HG03460 (cell line): ENCODE measurements at regions not wholly inside any gene's neighbourhood (a gene's known extent, or its start where the extent isn't known, plus 50 kb on each side); places are given as distances from the start of the nearest gene placed in this dataset.

Source experiments
- ATAC-seq: cut with Tn5 transposase; IDR thresholded peaks from one replicate; pipeline ENCODE4 v1.9.1; 2021; ENCODE audit not compliant: unreplicated experiment

- no peak for ATAC-seq
Observed at GRCh38 chr2:217459016-217459415, 543.8 kb downstream of the TNS1 start.

DNA sequence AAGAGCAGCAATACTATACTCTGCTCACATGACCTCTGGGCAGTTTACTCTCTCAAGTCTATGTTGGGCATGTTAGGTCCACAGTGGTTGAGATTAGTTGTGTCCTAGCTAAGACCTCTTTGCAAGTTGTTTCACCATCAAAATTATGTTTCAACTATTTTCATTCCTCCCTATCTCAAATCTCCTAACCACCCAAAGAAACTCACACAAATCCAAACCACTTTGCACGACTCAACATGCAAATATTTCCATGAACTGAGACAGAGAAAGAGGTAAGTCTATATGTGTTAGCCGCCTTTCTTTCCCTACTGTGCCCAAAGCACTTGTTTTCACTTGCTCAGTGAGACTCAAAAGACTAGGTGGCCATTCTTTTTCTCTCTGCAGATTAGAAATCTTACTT lies 546.8 kb downstream of the TNS1 start:
- no peak for ATAC-seq

GRCh38 chr2:217452928-217453327 lies 549.9 kb downstream of the TNS1 start:
- no peak for ATAC-seq

GRCh38 chr2:217451666-217452065 lies 551.1 kb downstream of the TNS1 start:
- ATAC-seq, result no peak

DNA sequence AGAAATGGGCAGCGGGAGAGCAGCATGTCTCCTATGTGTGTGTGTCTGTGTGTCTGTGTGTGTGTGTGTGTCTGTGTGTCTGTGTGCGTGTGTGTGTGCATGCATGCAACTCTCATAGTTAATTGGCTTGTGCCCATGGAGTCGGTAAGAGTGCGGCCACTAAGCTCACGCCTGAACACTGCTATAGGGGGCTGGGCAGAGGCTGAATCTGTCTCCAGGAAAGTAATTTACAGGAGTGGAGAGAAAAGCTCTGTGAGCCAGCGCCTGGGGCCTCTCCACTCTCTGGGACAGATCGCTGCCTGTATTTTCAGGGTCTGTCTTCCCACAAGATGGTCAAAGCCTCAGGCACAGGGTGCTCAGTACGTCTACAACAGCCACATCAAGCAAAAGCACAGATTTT lies 553.4 kb downstream of the TNS1 start:
- no peak for ATAC-seq

- ATAC-seq, result no peak
Observed at GRCh38 chr2:217448860-217449259, 553.9 kb downstream of the TNS1 start.

GRCh38 chr2:217445723-217446122 lies 557.1 kb downstream of the TNS1 start:
- no peak for ATAC-seq

GRCh38 chr2:217444932-217445331 lies 557.9 kb downstream of the TNS1 start:
- peak; percentile 76 for ATAC-seq

- no peak for ATAC-seq
Observed at GRCh38 chr2:217444509-217444908, 558.3 kb downstream of the TNS1 start.

DNA sequence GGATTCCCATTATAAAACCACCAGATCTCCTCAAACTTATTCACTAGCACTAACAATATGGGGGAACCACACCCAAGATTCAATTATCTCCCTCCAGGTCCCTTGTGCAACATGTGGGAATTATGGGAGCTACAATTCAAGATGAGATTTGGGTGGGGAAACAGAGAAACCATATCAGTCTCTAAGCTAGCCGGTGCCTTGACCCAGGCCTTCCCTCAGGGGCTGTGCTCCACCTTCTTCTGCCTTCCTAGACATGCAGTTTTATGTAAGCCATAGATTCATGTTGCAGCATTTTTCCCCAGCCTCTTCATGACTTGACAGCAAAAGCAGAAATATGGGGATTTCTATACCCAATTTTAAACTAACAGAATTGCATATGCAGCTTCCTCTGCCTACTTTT lies 559.2 kb downstream of the TNS1 start:
- ATAC-seq, result no peak

DNA sequence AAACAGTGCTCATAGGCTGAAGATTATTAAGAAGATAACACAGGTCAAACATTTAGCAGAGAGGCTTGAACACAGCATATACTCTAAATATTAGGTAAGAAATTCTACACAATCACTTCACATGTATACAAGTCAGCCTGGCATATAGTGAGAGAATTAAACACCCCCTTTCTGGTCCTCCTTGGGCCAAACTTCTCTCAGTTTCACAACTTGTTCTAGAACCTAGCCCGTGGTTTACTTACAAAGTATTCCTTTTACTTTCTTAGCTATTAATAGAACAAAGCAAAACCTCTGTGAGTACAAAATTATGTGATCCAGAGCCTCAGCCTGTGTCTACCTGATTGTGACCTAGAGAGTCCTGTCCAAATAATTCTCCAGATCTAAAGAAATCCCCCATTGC lies 562.8 kb downstream of the TNS1 start:
- no peak for ATAC-seq

DNA sequence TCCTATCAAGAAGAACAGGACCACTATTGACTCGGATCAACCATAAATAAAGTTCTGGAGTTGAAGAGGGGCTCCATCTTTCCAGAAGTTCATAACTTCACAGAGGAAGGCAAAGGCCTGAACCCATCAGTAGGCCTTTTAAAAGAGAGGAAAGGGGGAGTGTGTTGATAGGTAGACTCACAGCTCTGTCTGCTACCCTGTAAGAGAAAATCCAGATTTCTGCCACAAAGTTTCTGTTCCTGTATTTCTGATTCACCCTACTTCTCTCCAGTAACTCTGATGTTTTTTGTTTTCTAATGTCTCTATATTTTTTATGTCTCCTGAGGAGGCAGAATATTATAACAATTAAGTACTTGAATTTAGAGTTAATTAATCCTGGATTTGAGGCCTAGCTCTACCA lies 564.0 kb downstream of the TNS1 start:
- peak; percentile 46 for ATAC-seq

DNA sequence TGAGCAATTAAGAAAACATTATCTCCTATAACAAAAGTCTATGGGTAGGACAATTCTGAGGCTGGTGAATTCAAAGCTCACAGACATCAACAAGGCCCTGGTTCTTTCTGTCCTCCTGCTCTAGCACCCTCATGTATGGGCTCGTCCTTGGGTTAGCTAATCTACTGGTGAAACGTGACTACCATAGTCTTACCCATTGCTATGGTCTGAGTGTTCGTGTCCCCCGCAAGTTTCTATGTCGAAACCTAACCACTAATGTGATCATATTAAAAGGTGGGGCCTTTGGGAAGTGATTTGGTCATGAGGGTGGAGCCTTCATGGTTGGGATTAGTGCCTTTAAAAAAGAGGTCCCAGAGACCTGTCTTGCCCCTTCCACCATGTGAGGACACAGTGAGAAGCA lies 564.7 kb downstream of the TNS1 start:
- ATAC-seq, result no peak

DNA sequence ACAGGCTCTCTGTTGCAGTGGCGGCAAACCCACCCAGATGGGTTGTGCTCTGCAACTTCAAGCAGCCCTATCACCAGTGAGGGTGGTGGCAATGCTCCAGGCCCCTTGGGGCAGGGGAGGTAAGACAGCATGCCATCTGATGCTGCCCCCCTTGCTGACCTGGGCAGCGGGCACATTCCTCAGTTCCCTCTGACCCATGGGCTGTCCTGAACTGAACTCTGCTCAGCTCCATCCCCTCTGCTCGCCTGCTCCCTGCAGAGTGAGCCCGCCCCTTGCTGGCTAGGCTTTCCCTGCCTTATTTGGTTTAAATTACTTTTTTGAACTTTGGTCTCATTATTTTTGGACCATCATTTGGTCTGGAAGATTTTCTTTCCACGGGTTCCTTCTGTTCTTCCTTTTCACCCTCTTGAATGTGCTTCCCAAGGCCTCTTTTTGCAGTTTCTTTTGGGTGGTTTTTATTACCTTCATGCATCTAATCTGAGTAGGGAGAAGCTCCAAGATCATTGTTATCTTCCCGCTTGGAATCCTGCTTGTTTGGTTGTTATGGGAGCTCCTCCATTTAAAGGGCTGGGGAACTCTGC lies 565.4 kb downstream of the TNS1 start:
- no peak for ATAC-seq

- ATAC-seq, result no peak
Observed at GRCh38 chr2:217436386-217436785, 566.4 kb downstream of the TNS1 start.

- peak; percentile 94 for ATAC-seq
Observed at GRCh38 chr2:217434180-217434975, 568.4 kb downstream of the TNS1 start.

DNA sequence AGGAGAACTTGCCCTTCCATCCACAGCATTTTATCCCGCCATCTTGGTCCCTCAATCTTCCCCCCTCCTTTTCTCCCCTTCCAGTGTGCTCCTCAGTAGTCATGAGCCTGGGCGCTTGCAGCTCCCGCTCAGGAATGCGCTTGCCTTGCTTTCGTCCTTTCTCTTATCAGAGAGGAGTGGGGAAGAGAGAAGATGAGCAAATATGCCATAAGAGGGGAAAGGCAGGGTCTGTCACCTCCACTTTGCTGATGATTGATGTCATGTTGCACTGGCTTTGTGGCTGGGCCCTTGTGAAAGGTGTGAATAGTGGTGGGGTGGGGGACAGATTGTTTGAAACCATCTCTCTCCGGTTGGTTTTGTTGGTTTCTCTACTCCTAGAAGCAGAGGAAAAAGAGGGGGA lies 569.3 kb downstream of the TNS1 start:
- no peak for ATAC-seq

DNA sequence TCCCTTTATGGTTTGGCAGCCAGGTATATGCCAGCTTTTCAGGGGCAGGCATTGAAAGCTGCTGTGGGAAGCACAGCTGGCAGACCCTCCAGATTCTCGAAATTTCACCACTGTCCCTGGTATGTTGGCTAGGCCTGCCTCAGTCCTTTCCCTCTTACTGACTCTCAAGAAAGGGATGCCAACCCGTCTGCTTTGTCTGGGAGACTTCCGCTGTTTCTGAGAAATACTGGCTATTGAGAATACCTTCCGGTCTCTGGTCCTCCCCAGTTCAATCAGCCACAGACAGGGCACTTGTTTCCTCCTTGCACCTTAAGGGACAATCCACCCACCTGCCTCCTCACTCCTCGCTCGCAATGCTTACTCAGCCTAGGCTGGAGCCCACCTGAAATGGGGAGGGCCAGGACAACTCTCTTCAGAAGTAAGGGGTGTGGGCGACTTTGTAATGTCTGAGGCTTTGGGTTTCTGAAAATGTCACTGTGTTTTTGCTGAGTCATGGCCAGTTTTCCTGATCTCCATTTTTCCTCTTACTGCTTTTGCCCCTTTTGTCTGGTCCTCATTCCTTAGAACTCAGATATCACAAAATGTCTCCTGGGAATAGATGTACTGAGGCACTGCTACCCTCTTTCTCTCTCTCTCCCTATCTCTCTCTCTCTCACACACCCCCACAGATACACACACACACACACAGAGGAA lies 571.1 kb downstream of the TNS1 start:
- no peak for ATAC-seq

- ATAC-seq, result no peak
Observed at GRCh38 chr2:217430916-217431576, 571.2 kb upstream of the TNP1 start.

DNA sequence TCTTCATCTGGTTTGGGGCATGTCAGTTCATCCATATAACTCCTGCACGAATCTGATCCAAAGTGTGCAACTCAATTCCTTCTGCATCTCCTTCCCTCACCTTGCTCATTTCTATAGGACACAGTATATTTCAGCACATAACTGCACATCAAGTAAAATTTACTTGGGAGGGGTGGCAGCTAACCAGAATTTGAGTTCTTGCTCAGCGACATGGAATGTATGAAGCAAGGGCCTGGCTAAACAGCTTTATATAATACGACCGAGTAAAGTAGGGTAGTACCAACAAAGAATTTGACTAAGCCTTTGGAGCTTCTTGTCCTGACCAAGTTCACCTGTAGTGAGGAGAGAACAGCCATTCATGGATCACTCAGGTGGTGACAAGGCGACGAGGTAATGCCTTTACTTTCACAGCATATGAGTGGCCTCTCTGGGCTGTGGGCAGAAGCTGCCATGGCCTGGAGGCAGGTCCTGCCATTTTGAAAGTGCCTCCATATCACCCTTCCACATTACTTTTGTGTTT lies 570.2 kb upstream of the TNP1 start:
- no peak for ATAC-seq

GRCh38 chr2:217421834-217422233 lies 562.0 kb upstream of the TNP1 start:
- ATAC-seq, result no peak
